Frontal cortex (tissue), 3 donors: ENCODE measurements at regions not wholly inside any gene's neighbourhood (a gene's known extent, or its start where the extent isn't known, plus 50 kb on each side); places are given as distances from the start of the nearest gene placed in this dataset.
A peak's percentile ranks its signal among the peaks of the same experiment; 100 is the strongest.
"Not testable (repeated sequence)": the region's sequence is repeated elsewhere in the genome, so short reads cannot be mapped to it uniquely, and the experiment has no call there.

ENCODE experiments used
- DNase-seq, 2 donors: peaks; one replicate each; pipeline ENCODE4 v3.0.0; 2012; ENCODE audit warnings: low spot score in 2 of 2
- FAIRE-seq: peaks from 2 replicates; lab custom pipeline; 2012; peaks lifted over from hg19 to GRCh38; lab: Jason Lieb, UNC
- donor health status: control.
- donor health status: control.
- donor health status: control.

GRCh38 chr10:106311590-106311989 lies 852.9 kb downstream of the SORCS1 start:
- no peak for DNase-seq
- FAIRE-seq, result no peak

GRCh38 chr10:106310596-106310995 lies 853.9 kb downstream of the SORCS1 start:
- no peak for DNase-seq
- no peak for FAIRE-seq

GRCh38 chr10:106309376-106309775 lies 855.1 kb downstream of the SORCS1 start:
- FAIRE-seq (no peak), DNase-seq (no peak)

- FAIRE-seq, result no peak
- DNase-seq, result no peak
These were observed 856.2 kb downstream of the SORCS1 start for GRCh38 chr10:106308284-106308683.

- DNase-seq, result no peak
- no peak for FAIRE-seq
These were observed 860.5 kb downstream of the SORCS1 start for GRCh38 chr10:106304056-106304455.

- FAIRE-seq, result no peak
- no peak for DNase-seq
These were observed 861.5 kb downstream of the SORCS1 start for GRCh38 chr10:106302961-106303360.

GRCh38 chr10:106301146-106301545 lies 863.4 kb downstream of the SORCS1 start:
- DNase-seq (no peak), FAIRE-seq (no peak)

GRCh38 chr10:106296750-106297392 lies 867.6 kb downstream of the SORCS1 start:
- FAIRE-seq, result no peak
- no peak for DNase-seq

GRCh38 chr10:106284802-106285587 lies 879.5 kb downstream of the SORCS1 start:
- no peak for FAIRE-seq
- no peak for DNase-seq

- FAIRE-seq (no peak), DNase-seq (no peak)
These were observed 883.5 kb downstream of the SORCS1 start for GRCh38 chr10:106280896-106281460.

- no peak for FAIRE-seq
- no peak for DNase-seq
These were observed 886.1 kb downstream of the SORCS1 start for GRCh38 chr10:106278383-106278782.

- DNase-seq, result no peak
These were observed 893.3 kb downstream of the SORCS1 start for GRCh38 chr10:106271237-106271636.

GRCh38 chr10:106268000-106268399 lies 896.5 kb downstream of the SORCS1 start:
- no peak for DNase-seq
- no peak for FAIRE-seq

More at GRCh38 chr10:106271237-106271636, 893.3 kb downstream of the SORCS1 start:
- no peak for FAIRE-seq

GRCh38 chr10:106267591-106267990 lies 896.9 kb downstream of the SORCS1 start:
- DNase-seq (no peak), FAIRE-seq (no peak)

GRCh38 chr10:106257432-106257831 lies 907.1 kb downstream of the SORCS1 start:
- not testable (repeated sequence) for FAIRE-seq

GRCh38 chr10:106255111-106255678 lies 909.3 kb downstream of the SORCS1 start:
- DNase-seq (peak in 1 of 2 donors; percentile 3), FAIRE-seq (no peak)

More at GRCh38 chr10:106257432-106257831, 907.1 kb downstream of the SORCS1 start:
- DNase-seq, result not testable (repeated sequence)

GRCh38 chr10:106254071-106254470 lies 910.4 kb downstream of the SORCS1 start:
- DNase-seq, result no peak
- FAIRE-seq, result no peak

- DNase-seq, result no peak
- FAIRE-seq, result no peak
These were observed 912.0 kb downstream of the SORCS1 start for GRCh38 chr10:106252541-106252940.

- FAIRE-seq (no peak), DNase-seq (no peak)
These were observed 912.9 kb downstream of the SORCS1 start for GRCh38 chr10:106251573-106251972.

GRCh38 chr10:106242301-106242700 lies 922.2 kb downstream of the SORCS1 start:
- no peak for FAIRE-seq

GRCh38 chr10:106226828-106227227 lies 937.7 kb downstream of the SORCS1 start:
- DNase-seq (no peak), FAIRE-seq (no peak)

More at GRCh38 chr10:106242301-106242700, 922.2 kb downstream of the SORCS1 start:
- DNase-seq, result no peak
